GM21360 (cell line): ENCODE measurements at regions not wholly inside any gene's neighbourhood (a gene's known extent, or its start where the extent isn't known, plus 50 kb on each side); places are given as distances from the start of the nearest gene placed in this dataset.
"Not testable (repeated sequence)": the region's sequence is repeated elsewhere in the genome, so short reads cannot be mapped to it uniquely, and the experiment has no call there.

Experiments used
- ATAC-seq: cut with Tn5 transposase; IDR thresholded peaks from one replicate; pipeline ENCODE4 v1.9.1; 2021; ENCODE audit warnings: mild to moderate bottlenecking, moderate library complexity; ENCODE audit not compliant: unreplicated experiment

GRCh38 chr7:55299273-55299967, 65.7 kb upstream of the LANCL2 start:
- no peak for ATAC-seq

- peak; percentile 47 for ATAC-seq
These were observed 61.9 kb upstream of the LANCL2 start for GRCh38 chr7:55303220-55303619.

GRCh38 chr7:55304018-55304762, 60.9 kb upstream of the LANCL2 start:
- no peak for ATAC-seq

GRCh38 chr7:55305135-55305534, 60.0 kb upstream of the LANCL2 start:
- no peak for ATAC-seq

GRCh38 chr7:55306331-55306730, 58.8 kb upstream of the LANCL2 start:
- ATAC-seq, result no peak

- no peak for ATAC-seq
These were observed 57.8 kb upstream of the LANCL2 start for GRCh38 chr7:55307123-55307916.

GRCh38 chr7:55308186-55308929, 56.8 kb upstream of the LANCL2 start:
- ATAC-seq, result no peak

GRCh38 chr7:55309040-55309991, 55.8 kb upstream of the LANCL2 start:
- ATAC-seq, result peak; percentile 81

- no peak for ATAC-seq
These were observed 54.7 kb upstream of the LANCL2 start for GRCh38 chr7:55310287-55311025.

- not testable (repeated sequence) for ATAC-seq
These were observed 53.2 kb upstream of the LANCL2 start for GRCh38 chr7:55311892-55312291.

- ATAC-seq, result not testable (repeated sequence)
These were observed 51.5 kb upstream of the LANCL2 start for GRCh38 chr7:55313671-55314070.

- ATAC-seq, result no peak
These were observed 50.2 kb upstream of the LANCL2 start for GRCh38 chr7:55314967-55315366.
